GM12878 (cell line): ENCODE measurements at regions not wholly inside any gene's neighbourhood (a gene's known extent, or its start where the extent isn't known, plus 50 kb on each side); places are given as distances from the start of the nearest gene placed in this dataset.

Source experiments
- ATF7 ChIP-seq: fragments of 450-650 bp; IDR thresholded peaks from 2 replicates; pipeline ENCODE4 v1.6.1; 2016; ENCODE audit warnings: low read depth, mild to moderate bottlenecking
- BCL11A ChIP-seq: IDR thresholded peaks from 2 replicates; pipeline ENCODE4 v1.6.1; 2011; ENCODE audit warnings: low read depth, low read length
- DPF2 ChIP-seq: fragments of 450-650 bp; IDR thresholded peaks from 2 replicates; pipeline ENCODE4 v1.6.1; 2017; ENCODE audit warnings: mild to moderate bottlenecking
- E2F8 ChIP-seq: fragments of 450-650 bp; IDR thresholded peaks from 2 replicates; pipeline ENCODE4 v1.6.1; 2018; ENCODE audit warnings: mild to moderate bottlenecking, low read depth, moderate library complexity; ENCODE audit not compliant: partially characterized antibody
- EP300 ChIP-seq, 2 experiments: fragments of 150-350 bp in 1 of 2; IDR thresholded peaks; 2 replicates each; pipeline ENCODE4 v1.6.1; 2011 to 2012; ENCODE audit warnings: low read depth in 2 of 2, low read length in 2 of 2, borderline replicate concordance in 1 of 2, improper control_type of control experiment in 1 of 2, inconsistent platforms in 1 of 2; ENCODE audit not compliant: control insufficient read depth in 1 of 2
- IKZF2 ChIP-seq, 2 experiments: fragments of 450-650 bp; IDR thresholded peaks; 2 replicates each; pipeline ENCODE4 v1.6.1; 2017; ENCODE audit warnings: mild to moderate bottlenecking in 2 of 2, moderate library complexity in 2 of 2
- IRF5 ChIP-seq: fragments of 450-650 bp; IDR thresholded peaks from 2 replicates; pipeline ENCODE4 v1.6.1; 2017; ENCODE audit warnings: borderline replicate concordance
- JUNB ChIP-seq: IDR thresholded peaks from 2 replicates; pipeline ENCODE4 v1.6.1; 2016; ENCODE audit warnings: antibody characterized with exemption, mild to moderate bottlenecking
- MEF2B ChIP-seq: fragments of 450-650 bp; IDR thresholded peaks from 2 replicates; pipeline ENCODE4 v1.6.1; 2018; ENCODE audit warnings: mild to moderate bottlenecking, moderate library complexity; ENCODE audit not compliant: partially characterized antibody, poor library complexity, severe bottlenecking
- NBN ChIP-seq: fragments of 450-650 bp; IDR thresholded peaks from 2 replicates; pipeline ENCODE4 v1.6.1; 2016
- PKNOX1 ChIP-seq: fragments of 450-650 bp; IDR thresholded peaks from 2 replicates; pipeline ENCODE4 v1.6.1; 2016; ENCODE audit warnings: mild to moderate bottlenecking
- POLR2AphosphoS2 ChIP-seq: IDR thresholded peaks from 2 replicates; pipeline ENCODE4 v1.6.1; 2011; ENCODE audit warnings: low read depth, mild to moderate bottlenecking, low read length, improper control_type of control experiment, moderate library complexity
- RAD21 ChIP-seq: IDR thresholded peaks from 2 replicates; pipeline ENCODE4 v1.6.1; 2011; ENCODE audit warnings: mild to moderate bottlenecking, low read depth, low read length, moderate library complexity; ENCODE audit not compliant: insufficient read depth
- RAD51 ChIP-seq: fragments of 450-650 bp; IDR thresholded peaks from 2 replicates; pipeline ENCODE4 v1.6.1; 2016; ENCODE audit warnings: moderate library complexity, mild to moderate bottlenecking, inconsistent platforms
- RELB ChIP-seq: fragments of 450-650 bp; IDR thresholded peaks from 2 replicates; pipeline ENCODE4 v1.6.1; 2017; ENCODE audit warnings: low read depth, mild to moderate bottlenecking, moderate library complexity
- RUNX3 ChIP-seq: IDR thresholded peaks from 2 replicates; pipeline ENCODE4 v1.6.1; 2012; ENCODE audit warnings: low read length, inconsistent platforms
- SMAD1 ChIP-seq: fragments of 450-650 bp; IDR thresholded peaks from 2 replicates; pipeline ENCODE4 v1.6.1; 2018; ENCODE audit warnings: mild to moderate bottlenecking, low read depth; ENCODE audit not compliant: partially characterized antibody
- STAT3 ChIP-seq: IDR thresholded peaks from 2 replicates; pipeline ENCODE4 v1.6.1; 2011; ENCODE audit warnings: low read depth, low read length, improper control_type of control experiment
- ZNF217 ChIP-seq: fragments of 450-650 bp; IDR thresholded peaks from 2 replicates; pipeline ENCODE4 v1.6.1; 2017; ENCODE audit warnings: antibody characterized with exemption, mild to moderate bottlenecking
- ZNF24 ChIP-seq: fragments of 450-650 bp; IDR thresholded peaks from 2 replicates; pipeline ENCODE4 v1.6.1; 2017; ENCODE audit warnings: antibody characterized with exemption, mild to moderate bottlenecking
- ZNF687 ChIP-seq: fragments of 450-650 bp; IDR thresholded peaks from 2 replicates; pipeline ENCODE4 v1.6.1; 2017; ENCODE audit warnings: mild to moderate bottlenecking, moderate library complexity

GRCh38 chr2:6352247-6352646 is 513.5 kb downstream of the CMPK2 start (continued):
- TF ChIP-seq E2F8, result no peak
- TF ChIP-seq IRF5, result no peak
- TF ChIP-seq ATF7, result peak; percentile 65
- peak; percentile 73 for TF ChIP-seq PKNOX1
- TF ChIP-seq MEF2B, result peak; percentile 98
- TF ChIP-seq BCL11A, result peak; percentile 80
- peak; percentile 90 for TF ChIP-seq RELB
- peak; percentile 30; the same call in 1 of the 2 replicates for TF ChIP-seq RAD21
- peak; percentile 80 for TF ChIP-seq RUNX3
- TF ChIP-seq STAT3, result no peak
- no peak for TF ChIP-seq POLR2AphosphoS2
- no peak; the same call in 1 of the 2 replicates for TF ChIP-seq JUNB
- TF ChIP-seq ZNF24, result peak; percentile 80; the same call in 1 of the 2 replicates
- peak; percentile 89 for TF ChIP-seq ZNF687
- peak; percentile 62; the same call in 1 of the 2 replicates for TF ChIP-seq ZNF217
- TF ChIP-seq SMAD1, result peak; percentile 83
- TF ChIP-seq IKZF2 (IDR thresholded peaks at IDR 0.05), result peak; percentile 90 to 93
- peak; percentile 50; the same call in 1 of the 2 replicates for TF ChIP-seq RAD51
- TF ChIP-seq NBN, result peak; percentile 87
- TF ChIP-seq EP300 (IDR thresholded peaks at IDR 0.05; ENCODE audit: borderline replicate concordance in 1 of 2, control insufficient read depth in 1 of 2, low read depth in 2 of 2, low read length in 2 of 2), result peak; percentile 84 to 87
- peak; percentile 88 for TF ChIP-seq DPF2
